Stimulated activated CD8-positive, alpha-beta memory T cell treated with anti-CD3 and anti-CD28 coated beads, Interleukin-15, amount 100 ng/mL, for 48 hours (primary cell): ENCODE measurements at regions not wholly inside any gene's neighbourhood (a gene's known extent, or its start where the extent isn't known, plus 50 kb on each side); places are given as distances from the start of the nearest gene placed in this dataset.
"Not testable (repeated sequence)": the region's sequence is repeated elsewhere in the genome, so short reads cannot be mapped to it uniquely, and the experiment has no call there.

Experiments used
- DNase-seq, 2 donors: peaks; one replicate each; pipeline ENCODE4 v3.0.0-alpha.2; 2020; ENCODE audit warnings: low read depth in 2 of 2

GRCh38 chr1:234821840-234822239 is 211.9 kb upstream of the IRF2BP2 start:
- DNase-seq: no peak

DNA sequence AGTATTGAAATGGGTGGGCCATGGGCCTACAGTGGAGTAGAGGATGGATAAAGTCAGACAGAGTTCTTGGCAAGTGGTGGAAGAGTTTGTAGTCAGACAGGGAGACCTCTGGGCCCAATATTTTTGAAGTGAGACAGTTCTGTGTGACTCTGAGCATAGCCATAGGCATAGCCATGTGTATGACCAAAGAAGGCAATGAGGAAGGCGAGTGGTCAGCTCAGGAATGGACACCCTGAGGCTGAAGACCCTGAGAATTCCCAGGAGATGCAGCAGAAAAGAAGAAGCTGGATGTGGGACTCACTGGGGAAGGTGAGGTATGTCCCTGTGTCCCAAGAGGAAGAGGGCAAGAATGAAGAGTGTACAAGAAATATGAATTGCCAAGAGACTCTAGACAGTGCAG is 210.6 kb upstream of the IRF2BP2 start:
- DNase-seq: no peak

DNA sequence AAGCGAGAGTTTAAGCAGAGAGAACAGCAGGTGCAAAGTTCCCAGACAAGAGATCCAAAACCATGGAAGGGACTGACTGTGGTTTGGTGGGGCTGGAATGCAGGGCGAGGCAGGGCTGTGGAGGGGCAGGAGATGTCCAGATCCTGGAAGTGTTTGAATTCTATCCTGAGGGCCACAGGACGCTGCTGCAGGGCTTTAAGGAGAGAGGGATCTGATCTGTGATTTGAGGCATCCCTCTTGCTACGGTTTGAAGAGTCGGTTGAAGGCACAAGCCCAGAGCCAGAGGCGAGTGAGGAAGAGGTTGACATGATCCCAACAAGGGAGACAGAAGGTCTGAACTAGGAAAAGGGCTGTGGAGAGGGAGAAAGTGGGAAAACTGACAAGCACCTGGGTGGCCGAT is 209.9 kb upstream of the IRF2BP2 start:
- DNase-seq: not testable (repeated sequence)

- not testable (repeated sequence) for DNase-seq
Measured at GRCh38 chr1:234818040-234818387, 208.0 kb upstream of the IRF2BP2 start.

GRCh38 chr1:234817313-234818039 is 207.5 kb upstream of the IRF2BP2 start:
- DNase-seq: not testable (repeated sequence)

DNA sequence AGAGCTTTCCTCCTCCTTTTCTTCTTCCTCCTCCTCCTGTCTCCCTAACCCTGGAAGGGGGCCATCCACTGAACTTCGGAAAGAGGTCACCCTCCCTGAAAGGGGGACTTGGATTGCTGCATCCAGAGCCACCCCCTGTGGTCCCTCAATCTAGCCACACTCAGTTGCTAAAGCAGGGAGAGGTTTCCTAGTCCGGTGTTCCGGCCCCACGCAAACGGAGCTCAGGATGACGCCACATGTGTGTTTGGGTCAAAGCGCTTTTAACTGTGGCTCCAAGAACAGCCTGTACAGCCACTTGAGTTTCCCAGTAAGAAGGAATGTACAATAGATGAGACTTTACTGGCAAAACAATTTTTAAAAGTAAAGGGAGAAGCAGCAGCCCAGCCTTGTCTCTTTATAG is 206.9 kb upstream of the IRF2BP2 start:
- not testable (repeated sequence) for DNase-seq

GRCh38 chr1:234816186-234816851 is 206.3 kb upstream of the IRF2BP2 start:
- DNase-seq: not testable (repeated sequence)

DNA sequence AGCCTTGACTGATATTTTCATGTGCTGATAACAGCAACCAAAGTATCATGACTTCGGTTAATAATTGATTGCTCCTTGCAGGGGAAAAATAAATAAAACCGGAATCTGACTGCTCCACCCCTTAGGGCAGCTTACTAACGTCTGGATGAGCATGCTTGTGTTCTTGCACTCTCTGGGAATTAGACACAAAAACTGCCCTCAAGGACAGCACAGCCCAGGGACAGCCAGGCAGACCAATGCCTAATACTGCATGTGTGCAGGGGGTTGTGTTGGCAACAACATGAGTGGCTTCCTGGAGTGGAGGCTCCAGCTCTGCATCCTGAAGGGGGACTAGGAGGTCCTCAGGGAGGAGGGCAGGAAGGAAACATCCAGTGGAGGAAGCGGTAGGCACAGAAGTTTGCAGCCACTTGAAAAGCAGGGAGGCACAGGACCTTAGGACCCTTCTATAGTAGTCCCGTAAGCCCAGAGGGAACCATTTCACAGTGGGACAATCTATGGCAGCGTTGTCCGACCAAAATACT is 205.4 kb upstream of the IRF2BP2 start:
- DNase-seq: not testable (repeated sequence)

DNA sequence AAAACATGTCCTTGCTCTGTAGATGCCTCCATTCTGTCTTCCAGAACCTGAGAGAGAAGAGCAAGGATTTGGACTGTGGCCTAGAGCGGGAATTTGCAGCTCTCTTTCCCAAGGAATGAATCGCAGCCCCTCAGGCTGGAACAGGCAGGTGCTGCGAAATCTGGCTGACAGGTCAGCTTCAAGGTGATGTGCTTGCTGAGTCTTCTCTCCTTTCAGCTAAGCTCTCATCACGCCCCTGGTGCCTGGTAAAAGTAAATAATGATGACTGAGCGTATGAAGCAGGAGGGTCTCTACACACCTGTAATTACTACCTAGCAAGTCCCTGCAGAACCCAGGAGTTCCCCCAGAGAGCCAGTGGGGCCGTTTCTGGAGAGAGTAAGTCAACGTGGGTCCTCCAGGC is 204.3 kb upstream of the IRF2BP2 start:
- not testable (repeated sequence) for DNase-seq

GRCh38 chr1:234811824-234812223 is 201.8 kb upstream of the IRF2BP2 start:
- DNase-seq: not testable (repeated sequence)

DNA sequence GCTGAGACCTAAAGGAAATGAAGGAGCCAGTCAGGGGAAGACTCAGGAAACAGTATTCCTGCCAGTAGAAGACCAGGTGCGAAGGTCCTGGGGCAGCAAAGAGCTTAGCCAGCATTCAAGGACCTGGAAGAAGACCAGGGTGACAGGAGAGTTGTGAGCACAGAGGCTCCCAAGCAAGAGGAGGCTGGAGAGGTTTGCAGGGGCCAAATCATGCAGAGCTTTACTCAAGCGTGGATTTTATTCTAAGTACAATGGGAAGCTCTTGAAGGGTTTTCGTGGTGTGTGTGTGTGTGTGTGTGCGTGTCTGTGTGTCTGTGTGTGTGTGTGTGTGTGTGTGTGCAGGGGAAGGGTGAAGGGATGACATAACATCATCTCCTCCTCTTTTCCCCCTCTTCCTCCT is 200.7 kb upstream of the IRF2BP2 start:
- DNase-seq: not testable (repeated sequence)

- DNase-seq: not testable (repeated sequence)
Measured at GRCh38 chr1:234809854-234810245, 199.9 kb upstream of the IRF2BP2 start.

GRCh38 chr1:234808943-234809853 is 199.2 kb upstream of the IRF2BP2 start:
- not testable (repeated sequence) for DNase-seq

DNA sequence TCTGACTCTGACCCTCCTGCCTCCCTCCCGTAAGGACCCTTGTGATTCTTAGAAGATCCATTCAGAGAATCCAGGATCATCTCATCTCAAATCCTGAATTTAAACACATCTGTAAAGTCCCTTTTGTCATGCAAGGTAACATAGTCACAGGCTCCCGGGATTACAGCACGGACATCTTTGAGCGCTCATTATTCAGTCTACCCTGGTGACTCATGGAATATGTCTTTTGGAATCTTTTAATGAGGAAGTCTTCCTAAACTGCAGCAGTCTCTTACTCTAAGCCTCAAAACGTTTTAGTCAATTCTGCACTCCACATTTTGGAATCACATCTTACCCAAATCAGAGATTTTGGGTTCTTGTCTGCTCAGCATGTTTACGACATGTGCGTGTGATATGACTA is 198.5 kb upstream of the IRF2BP2 start:
- DNase-seq: not testable (repeated sequence)

- not testable (repeated sequence) for DNase-seq
Measured at GRCh38 chr1:234807705-234808104, 197.7 kb upstream of the IRF2BP2 start.

DNA sequence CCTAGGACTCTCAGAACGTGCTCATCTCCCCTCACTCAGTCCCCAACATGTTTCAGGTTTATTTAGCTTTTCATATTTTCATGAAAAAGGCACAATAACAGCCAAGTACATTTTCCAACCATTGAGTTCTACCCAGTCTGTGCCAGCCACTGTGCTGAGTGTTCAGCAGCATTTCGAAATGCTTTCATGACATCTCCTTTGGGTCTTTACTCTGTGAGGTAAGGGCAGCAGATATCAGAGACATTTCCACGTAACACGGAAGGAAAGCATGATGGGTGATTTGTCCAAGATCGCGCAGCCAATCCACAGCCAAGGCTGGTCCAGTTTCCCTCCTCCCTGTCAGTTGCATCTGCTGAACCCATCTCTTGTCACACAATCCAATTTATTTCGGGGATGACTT is 192.6 kb upstream of the IRF2BP2 start:
- not testable (repeated sequence) for DNase-seq

DNA sequence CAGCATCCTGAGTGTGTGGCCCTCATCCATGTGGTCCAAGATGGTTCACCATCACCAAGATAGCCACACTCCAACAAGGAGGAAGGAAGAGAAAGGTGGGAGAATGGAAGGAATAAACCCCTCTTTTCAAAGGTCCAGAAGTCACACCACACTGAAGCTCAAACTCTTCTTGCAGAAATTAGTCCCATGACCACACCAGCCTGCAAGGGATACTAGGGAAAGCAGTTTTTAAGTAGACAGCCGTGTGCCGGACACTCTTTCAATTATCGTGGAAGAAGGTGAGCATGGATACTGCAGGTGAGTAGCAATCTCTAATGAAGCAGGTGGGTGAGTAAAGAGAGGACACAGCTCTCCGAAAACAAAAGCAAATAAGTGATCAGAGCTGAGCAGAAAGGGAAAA is 191.7 kb upstream of the IRF2BP2 start:
- not testable (repeated sequence) for DNase-seq

GRCh38 chr1:234801147-234801546 is 191.2 kb upstream of the IRF2BP2 start:
- not testable (repeated sequence) for DNase-seq

GRCh38 chr1:234800563-234800962 is 190.6 kb upstream of the IRF2BP2 start:
- DNase-seq: not testable (repeated sequence)

GRCh38 chr1:234799021-234799689 is 189.2 kb upstream of the IRF2BP2 start:
- not testable (repeated sequence) for DNase-seq

- not testable (repeated sequence) for DNase-seq
Measured at GRCh38 chr1:234797216-234797615, 187.2 kb upstream of the IRF2BP2 start.
